Inferior parietal cortex (tissue), 1 donor: ENCODE measurements at regions not wholly inside any gene's neighbourhood (a gene's known extent, or its start where the extent isn't known, plus 50 kb on each side); places are given as distances from the start of the nearest gene placed in this dataset.

ENCODE experiments used
- DNase-seq: peaks from one replicate; pipeline ENCODE4 v3.0.0-alpha.2; 2016; ENCODE audit errors: extremely low spot score

GRCh38 chr6:24987446-24988115 lies 51.8 kb upstream of the RIPOR2 start:
- DNase-seq: no peak

- no peak for DNase-seq
Observed at GRCh38 chr6:24988562-24988961, 52.8 kb upstream of the RIPOR2 start.

DNA sequence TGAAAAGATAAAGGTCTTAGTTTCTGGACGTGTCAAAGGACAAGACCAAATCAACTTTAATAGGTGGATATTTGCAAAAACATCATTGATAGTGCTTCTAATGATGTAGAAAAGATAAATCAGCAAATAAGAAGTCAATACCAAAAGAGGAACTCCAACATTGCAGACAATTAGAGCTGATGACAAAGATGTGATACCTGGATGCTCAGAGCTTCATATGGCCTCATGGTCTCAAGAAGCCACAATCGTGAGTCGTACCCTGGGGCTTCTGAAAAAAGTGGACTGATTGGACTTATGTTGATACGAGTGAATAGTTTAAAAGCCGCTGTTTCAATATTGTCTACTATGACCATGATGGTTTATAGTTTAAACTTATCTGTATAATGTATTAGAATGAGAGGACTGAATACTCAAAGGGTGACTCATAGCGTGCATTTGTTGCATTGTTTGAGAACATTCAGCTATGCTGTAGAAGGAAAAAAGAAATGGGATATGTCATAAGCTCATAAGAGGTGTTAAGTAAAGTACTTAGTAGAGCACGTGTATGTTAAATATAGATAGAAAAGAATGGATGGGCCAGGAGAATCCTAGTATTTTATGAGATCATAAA lies 54.6 kb upstream of the RIPOR2 start:
- no peak for DNase-seq

DNA sequence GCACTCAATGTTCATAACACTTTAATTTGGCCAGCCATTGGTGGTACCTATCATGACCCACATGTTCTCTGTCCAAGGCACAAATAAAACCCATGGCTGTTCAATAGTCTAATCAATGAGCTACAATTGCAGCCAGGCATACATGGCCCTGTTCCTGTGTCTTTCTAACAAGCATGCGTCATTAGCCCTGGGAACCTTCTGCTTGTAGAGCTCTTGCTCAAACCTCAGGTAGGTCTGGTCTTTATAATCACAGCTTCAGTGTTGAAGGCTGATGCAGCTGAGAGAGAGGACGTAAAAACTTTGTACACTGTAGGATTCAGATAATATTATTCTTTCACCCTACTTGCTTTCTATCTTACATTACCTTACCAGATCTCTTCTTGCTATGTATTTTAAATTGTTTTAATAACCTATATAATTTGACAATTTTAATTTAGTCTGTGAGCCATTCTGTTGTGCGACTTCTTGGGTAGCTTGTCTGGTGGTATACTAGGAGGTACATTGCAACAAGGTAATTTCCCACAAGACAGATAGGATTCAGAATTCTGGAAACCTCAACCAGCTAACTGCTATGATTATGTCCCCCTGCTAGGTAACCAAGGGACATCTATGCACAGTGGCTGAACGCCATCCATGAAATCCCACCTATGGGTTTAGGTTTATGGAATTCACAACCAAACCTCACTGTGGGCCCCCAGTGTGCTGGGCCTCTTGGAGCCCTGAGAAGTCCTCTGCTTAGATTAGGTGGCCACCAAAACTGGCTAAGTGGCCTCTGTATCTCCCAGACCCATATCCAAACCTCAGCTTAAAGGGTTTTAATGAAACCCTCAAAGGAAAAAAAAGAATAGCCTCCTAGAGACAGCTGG lies 55.4 kb upstream of the RIPOR2 start:
- DNase-seq: no peak

- peak; percentile 34 for DNase-seq
Observed at GRCh38 chr6:24991810-24992467, 56.2 kb upstream of the RIPOR2 start.

DNA sequence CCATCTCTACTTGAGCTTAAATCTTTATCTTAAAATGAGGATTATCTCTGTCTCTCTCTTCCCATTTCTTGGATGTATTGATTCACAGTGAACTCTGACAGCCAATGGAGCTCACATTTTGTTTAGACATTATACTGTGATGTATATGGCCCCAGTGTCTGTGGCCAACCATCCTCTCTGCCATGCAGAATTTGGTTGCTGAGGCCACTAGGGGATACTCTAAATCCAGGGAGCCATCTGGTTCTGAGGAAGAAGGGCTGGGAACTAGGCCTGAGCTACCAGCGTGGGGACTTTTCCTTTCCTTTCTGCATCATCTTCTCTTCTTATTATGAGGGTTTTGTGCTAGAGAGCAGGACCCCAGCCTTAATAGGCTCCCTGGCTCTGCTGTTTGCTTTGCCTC lies 59.1 kb upstream of the RIPOR2 start:
- DNase-seq: no peak

DNA sequence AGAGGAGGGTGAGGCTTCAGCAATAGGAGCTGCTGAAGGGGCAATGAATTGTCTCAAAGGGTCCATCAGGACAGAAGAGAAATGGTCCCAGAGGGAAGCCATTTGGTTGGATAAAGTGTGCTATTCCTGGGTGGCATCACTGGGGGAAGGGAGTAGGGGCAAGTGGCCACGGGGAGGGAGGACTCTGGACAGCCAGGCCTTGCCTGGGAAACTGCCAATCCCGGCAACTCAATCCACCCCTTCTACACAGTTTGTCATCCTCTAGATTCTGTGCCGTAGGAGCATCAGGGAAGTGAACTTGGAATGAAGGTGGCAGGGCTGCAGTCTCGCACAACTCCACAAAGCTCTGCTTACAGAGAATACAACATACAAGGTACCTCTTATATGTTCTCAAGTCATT lies 59.5 kb upstream of the RIPOR2 start:
- DNase-seq: no peak

- DNase-seq: no peak
Observed at GRCh38 chr6:24996269-24996836, 60.6 kb upstream of the RIPOR2 start.

DNA sequence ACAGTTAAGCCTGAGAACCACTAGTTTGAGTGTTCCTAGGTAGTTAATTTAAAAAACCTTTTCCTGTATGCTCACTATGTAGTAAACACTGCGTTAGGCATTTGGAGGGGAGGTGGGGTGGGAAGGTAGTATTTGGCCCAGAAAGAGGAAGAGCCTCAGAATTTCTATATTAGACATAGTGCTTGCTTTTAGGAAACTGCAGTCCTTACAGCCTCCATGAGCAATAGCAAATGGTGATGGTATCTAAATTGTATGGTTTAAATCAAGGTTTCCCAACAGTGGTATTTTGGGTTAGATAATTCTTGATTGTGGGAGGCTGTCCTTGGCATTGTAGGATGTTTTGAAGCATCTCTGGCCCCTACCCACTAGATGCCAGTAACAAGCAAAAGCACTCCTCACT lies 61.5 kb upstream of the RIPOR2 start:
- DNase-seq: no peak

GRCh38 chr6:24997905-24998304 lies 62.1 kb upstream of the RIPOR2 start:
- DNase-seq: no peak

GRCh38 chr6:25002326-25003091 lies 66.7 kb upstream of the RIPOR2 start:
- no peak for DNase-seq

- DNase-seq: no peak
Observed at GRCh38 chr6:25004357-25004756, 68.6 kb upstream of the RIPOR2 start.

DNA sequence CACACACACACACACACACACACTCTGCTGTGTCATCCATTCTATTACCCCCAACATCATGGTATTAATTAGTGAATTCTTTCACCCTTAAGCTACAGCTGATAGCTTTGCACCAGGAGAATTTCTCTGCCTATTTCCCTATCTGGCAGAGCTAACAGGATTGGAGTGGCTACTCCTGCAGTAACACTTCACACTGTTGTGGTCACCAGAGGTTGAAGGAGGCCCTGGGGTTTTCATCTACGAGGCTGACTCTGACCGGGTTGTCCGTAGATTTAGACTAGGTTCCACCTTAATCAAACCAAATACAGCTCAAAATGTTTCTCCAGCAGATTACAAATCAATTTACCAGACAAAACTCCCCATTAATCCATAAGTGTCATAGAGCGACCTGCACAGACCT lies 69.2 kb upstream of the RIPOR2 start:
- DNase-seq: no peak

DNA sequence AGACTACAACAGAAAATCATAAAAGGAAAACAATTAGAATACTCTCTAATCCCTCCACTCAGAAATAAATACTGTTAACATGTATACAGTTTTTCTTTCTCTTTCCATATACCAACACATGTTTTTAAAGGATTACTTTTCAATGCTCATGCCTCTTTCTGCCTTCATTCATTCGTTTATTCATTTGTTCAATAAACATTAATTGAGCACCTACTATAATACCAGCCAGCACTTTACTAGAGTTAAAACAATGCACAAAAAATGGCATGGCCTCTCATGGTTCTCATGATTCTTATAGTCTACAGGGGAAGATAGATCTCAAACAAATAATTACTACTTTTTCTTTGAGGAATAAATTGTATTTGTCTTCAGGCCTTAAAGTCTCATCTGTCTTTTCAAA lies 70.3 kb upstream of the RIPOR2 start:
- DNase-seq: no peak

- DNase-seq: no peak
Observed at GRCh38 chr6:25006565-25007001, 70.8 kb upstream of the RIPOR2 start.

DNA sequence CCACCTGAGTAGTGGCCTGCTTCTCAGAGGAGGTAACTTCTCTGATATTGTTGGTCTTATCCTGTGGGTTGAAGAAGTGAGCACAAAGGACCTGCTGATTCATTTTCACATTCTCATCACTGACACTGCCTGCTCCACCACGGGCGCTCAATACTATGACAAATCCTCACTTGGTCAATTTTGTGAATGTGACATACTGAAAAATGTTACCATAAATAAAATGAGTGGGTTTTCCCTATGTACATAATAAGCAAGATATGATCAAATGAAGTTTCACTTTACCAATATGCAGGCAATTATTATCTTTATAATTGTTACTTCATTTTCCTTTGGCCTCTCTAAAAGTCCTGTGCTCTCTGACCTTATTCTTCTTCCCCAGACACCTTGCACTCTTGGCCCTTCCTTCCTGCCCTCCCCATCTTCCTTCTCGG lies 71.5 kb upstream of the RIPOR2 start:
- DNase-seq: no peak

- no peak for DNase-seq
Observed at GRCh38 chr6:25008707-25009392, 73.1 kb upstream of the RIPOR2 start.

- no peak for DNase-seq
Observed at GRCh38 chr6:25009393-25009710, 73.6 kb upstream of the RIPOR2 start.

DNA sequence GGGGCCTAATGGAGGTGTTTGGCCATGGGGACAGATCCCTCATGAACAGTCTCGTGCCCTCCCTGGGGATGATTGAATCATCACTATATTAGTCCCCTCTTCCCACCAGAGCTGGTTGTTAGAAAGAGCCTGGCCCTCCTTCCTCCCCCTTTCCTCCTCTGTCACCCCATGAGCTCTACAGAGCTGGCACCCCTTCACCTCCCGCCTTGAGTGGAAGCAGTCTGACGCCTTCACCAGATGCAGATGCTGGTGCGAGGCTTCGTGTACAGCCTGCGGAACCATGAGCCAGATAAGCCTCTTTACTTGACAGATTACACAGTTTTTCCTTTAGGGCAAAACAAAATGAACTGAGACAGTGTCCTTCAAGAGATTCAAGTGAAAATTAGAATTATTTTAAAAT lies 74.4 kb upstream of the RIPOR2 start:
- no peak for DNase-seq

DNA sequence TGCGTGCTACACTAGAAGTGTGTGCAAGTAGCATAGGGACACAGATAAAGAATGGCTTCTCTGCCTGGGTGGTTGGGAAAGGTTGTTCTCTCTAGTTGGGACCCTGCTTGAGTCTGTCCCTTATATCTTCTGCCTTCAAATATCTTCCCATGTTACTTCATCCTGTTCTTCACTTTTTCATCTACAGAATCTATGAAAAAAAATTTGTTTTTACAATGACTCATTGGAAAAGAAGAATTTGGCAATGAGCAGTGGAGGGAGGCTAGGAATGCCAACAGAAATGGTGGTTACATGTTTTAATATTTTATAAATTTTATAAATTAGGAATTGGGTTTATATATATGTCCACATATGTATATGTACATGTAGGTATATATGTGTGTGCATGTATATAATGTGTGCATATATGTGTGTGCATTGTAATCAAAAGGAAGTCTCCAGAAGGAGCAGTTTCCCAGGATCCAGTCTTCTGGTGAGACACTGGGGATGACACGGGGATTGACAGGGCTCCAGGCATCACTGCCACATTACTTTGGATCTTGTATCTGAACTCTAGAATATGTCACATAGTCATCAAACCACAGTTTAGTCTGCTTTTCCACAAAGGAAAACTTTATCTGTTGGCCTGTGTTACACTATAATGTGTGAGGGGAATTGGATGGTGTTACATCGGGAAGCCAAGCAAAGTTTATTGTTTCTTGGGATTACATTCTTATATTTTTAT lies 75.3 kb upstream of the RIPOR2 start:
- DNase-seq: no peak
